Gastrocnemius medialis (tissue), 4 donors: ENCODE measurements at regions not wholly inside any gene's neighbourhood (a gene's known extent, or its start where the extent isn't known, plus 50 kb on each side); places are given as distances from the start of the nearest gene placed in this dataset.

ENCODE experiments used
- POLR2A ChIP-seq, 2 donors: fragments of 450-650 bp; IDR thresholded peaks; one replicate each; pipeline ENCODE4 v1.6.1; 2017; ENCODE audit warnings: antibody characterized with exemption in 2 of 2, mild to moderate bottlenecking in 2 of 2, moderate library complexity in 2 of 2
- TF ChIP-seq, protein P1 (sequence below), 5 experiments: fragments of 450-650 bp in 3 of 5; fragments of 200-600 bp in 2 of 5; sonication (generic) in 2 of 5; IDR thresholded peaks in 4 of 5; conservative IDR thresholded peaks in 1 of 5; 1 replicate in 4 of 5; 2 replicates in 1 of 5; pipeline ENCODE4 v1.5.1; 2016 to 2019; ENCODE audit warnings: antibody characterized with exemption in 5 of 5, mild to moderate bottlenecking in 3 of 5, moderate library complexity in 3 of 5

GRCh38 chr2:221767106-221768012, 195.3 kb upstream of the EPHA4 start:
- TF ChIP-seq, protein P1, sequence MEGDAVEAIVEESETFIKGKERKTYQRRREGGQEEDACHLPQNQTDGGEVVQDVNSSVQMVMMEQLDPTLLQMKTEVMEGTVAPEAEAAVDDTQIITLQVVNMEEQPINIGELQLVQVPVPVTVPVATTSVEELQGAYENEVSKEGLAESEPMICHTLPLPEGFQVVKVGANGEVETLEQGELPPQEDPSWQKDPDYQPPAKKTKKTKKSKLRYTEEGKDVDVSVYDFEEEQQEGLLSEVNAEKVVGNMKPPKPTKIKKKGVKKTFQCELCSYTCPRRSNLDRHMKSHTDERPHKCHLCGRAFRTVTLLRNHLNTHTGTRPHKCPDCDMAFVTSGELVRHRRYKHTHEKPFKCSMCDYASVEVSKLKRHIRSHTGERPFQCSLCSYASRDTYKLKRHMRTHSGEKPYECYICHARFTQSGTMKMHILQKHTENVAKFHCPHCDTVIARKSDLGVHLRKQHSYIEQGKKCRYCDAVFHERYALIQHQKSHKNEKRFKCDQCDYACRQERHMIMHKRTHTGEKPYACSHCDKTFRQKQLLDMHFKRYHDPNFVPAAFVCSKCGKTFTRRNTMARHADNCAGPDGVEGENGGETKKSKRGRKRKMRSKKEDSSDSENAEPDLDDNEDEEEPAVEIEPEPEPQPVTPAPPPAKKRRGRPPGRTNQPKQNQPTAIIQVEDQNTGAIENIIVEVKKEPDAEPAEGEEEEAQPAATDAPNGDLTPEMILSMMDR (IDR thresholded peaks at IDR 0.05 in 4 of 5, conservative IDR thresholded peaks at IDR 0.05 in 1 of 5) = no peak
- no peak for TF ChIP-seq POLR2A (IDR thresholded peaks at IDR 0.05)
